ENCODE measurements at regions not wholly inside any gene's neighbourhood (a gene's known extent, or its start where the extent isn't known, plus 50 kb on each side); places are given as distances from the start of the nearest gene placed in this dataset.
"Not testable (repeated sequence)": the region's sequence is repeated elsewhere in the genome, so short reads cannot be mapped to it uniquely, and the experiment has no call there.

DNA sequence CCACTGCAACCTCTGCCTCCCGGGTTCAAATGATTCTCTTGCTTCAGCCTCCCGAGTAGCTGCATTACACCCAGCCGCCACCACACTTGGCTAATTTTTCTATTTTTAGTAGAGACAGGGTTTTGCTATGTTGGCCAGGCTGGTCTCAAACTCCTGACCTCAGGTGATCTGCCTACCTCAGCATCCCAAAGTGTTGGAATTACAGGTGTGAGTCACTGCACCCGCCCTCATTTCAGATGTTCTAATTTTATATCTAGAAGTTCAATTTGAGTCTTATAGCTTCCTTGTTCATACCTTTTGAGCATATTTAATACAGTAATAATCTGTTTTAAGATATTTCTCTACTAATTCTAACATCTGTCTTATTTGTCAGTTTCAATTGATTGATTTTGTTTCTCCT lies 159.1 kb downstream of the CYB561 start:
- not testable (repeated sequence) for DNase-seq

DNA sequence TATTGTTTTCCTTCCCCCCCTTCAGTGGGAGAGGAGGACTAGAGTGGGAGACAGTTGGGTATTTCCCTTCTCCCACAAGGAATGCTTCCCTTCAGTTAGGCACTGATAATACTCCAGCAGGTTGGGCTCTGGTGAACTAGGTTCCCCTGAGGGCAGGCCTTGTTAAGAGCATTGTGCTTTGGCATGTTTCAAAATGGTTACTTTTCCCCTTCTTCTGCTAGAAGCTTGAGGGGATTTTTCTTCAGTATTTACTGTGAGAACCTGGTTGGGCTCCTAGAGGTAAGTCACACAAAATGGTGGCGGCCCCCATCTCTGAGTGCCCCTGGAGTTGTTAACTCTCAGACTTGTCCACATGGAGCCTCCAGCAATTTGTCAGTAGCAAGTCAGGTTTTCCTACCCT lies 156.2 kb downstream of the CYB561 start:
- DNase-seq = no peak

DNA sequence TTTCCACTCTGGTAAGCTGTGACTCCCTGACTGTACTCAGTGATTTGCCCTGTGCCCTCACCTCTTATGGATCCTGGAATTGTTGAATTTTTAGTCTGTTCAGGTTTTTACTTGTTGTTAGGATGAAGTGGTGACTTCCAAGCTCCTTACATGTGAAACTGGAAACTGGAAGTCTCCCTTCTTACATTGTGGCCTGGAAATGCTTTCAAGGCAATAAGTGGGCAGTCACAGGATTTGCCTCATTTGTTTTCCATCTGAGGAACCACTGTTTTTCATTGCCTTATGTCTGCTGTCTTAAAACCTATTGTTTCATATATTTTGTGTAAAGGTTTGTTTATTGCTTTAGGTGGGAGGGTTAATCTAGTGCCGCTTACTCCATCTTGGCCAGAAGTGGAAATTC lies 155.8 kb downstream of the CYB561 start:
- no peak for DNase-seq

DNA sequence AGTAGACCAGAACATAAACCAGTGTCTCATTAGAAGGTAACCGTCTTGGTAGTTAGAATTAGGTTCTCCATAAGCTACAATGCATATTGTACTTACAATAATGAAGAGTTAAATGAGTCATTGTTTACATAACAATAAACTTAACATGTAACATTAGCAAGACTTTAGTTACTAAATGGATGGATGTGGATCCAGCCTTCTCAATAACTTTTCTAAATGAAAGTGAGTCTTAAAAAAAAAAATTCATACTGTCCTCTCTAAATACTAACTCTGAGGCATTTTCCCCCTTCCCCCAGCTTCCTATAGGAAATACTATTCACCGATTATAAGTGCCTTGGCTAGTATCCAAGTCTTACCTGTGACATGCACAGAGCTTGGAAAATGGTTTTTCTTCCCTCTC lies 155.3 kb downstream of the CYB561 start:
- no peak for DNase-seq

DNA sequence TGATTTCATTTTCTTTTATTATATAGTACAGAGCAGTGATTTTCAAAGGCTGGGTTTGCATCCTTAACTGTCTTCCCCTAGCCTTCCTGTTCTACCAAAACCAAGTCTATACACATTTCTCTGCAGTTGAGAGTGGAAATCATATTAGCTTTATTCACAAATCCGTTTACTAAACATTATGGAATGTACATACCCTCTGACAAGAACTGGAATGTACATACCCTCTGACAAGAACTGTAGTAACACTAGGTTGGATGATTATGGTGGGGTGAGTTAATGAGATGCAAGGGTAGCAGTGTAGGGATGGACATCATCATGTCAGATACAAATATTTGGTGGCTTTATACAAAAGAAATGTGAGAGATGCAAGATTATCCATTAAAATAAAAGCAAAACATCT lies 154.8 kb downstream of the CYB561 start:
- no peak for DNase-seq

DNA sequence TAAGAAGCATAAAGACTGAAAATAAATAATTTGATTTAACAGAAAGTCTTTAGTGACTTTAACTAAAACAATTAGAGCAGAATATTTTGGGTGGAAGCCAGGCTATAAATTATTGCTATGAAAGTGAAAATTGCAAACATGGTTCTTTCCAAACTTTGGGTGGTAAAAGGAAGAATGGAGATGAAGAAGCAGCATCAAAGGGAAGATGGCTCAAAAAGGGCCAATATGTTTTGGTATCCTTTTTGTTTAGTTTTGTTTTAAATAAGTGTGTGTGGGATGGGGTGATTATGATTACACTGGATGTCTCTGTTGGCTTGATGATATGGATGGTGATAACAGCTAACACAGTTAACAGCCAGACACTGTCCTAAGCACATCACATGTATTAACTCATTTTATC lies 153.7 kb downstream of the CYB561 start:
- DNase-seq = no peak

DNA sequence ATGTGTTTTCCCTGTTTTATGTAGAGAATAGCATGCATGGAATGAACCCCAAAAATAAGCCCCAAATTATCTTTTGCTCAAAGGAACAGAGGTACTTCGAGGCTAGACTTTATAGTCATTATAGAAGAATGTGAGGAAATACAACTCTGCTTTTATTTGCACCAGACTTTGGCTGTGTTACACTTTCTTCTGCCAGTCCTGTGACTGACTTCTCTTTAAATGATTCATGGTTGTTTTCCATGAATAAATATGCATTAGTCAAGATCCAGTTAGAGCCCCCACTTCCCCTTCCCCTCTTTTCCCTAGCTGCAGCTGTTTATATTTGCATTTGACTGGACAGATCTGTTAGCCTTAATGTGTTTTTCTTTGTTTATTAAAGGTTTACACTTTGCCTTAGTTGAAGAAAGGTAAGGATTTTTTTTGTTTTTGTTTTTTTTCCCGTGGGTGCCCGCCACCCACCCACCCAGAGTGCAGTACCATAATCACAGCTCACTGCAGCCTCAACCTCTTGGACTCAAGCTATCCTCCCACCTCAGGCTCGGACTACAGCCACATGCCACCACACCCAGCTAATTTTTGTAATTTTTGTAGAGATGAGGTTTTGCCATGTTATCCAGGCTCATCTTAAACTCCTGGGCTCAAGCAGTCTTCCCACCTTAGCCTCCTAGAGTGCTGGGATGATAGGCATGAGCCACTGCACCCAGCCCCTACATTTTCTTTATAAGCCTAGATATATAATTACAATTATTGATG lies 152.6 kb downstream of the CYB561 start:
- DNase-seq = no peak

DNA sequence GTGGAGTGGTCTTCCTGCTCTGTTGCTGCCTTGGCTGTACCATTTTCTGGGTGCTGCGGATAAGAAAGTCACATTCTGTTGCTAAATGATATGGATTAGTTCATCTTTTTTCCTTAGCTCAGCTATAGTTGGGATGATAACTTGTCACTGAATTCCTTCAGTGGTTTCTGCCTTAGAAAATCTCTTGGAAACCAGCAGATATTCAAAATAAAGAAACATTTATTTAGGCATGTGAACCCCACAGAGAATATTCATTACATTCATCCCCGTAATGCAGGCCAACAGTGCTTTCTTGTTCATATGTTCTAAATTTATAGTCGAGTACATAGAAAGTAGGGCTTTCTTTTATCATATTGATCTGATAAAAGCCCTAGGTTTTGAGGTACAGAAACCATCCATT lies 151.3 kb downstream of the CYB561 start:
- DNase-seq = no peak

DNA sequence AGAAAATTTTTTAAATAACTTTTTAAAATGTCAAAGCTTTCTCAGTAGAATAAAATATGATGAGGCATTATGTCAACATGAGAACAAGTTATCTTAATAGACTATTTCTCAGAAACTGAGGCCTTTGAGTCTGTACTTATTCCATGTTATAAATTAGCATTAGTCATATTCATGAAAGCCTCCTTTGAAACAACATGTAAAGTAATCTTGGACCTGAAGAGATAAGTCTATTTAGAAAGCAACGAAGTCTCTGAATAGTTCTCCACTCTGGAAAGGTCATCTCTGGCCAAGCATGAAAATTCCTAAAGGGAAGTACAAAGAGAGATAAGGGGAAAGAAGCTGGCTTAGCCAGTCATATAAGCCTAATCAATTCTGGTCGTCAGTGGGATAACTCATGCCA lies 150.8 kb downstream of the CYB561 start:
- no peak for DNase-seq

DNA sequence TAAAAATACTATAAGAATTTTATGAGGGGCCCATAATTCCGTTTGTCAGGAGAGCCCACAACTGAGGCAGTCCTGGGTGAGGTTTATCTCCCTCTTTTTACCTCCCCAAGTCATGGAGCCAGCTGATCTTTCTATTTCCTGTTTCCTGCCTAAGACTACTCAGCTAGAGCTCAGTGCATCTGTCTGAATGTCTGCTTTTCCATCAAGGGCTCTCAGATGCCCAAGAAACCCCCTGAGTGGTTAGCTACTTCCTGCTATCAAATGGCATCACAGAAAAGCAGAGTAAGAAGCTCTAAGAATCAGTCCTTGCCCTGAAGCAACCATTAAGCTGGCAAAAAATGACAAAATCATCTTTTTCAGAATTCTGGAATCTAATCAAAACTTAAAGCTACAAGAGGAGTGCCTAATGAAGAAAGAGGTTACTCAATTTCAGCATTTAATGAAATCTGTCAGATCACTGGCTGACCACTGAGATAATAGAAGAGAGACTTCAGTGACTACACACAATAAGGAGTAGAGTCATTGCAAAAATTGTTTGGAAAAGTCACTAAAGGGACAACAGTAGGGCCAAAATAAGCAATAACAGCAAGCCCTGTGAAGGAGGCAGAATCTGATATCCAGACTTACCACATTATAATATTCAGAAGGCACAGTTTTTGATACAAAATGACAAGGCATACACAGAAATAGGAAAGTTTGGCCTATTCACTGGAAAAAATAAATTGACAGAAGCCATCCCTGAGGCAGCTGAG lies 150.1 kb downstream of the CYB561 start:
- no peak for DNase-seq

DNA sequence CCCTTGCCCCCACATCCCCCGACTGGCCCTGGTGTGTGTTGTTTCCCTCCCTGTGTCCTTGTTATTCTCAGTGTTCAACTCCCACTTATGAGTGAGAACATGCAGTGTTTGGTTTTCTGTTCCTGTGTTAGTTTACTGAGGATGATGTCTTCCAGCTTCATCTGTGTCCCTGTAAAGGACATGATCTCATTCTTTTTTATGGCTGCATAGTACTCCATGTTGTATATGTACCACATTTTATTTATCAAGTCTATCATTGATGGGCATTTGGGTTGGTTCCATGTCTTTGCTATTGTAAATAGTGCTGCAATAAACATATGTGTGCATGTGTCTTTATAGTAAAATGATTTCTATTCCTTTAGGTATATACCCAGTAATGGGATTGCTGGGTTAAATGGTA lies 147.2 kb downstream of the CYB561 start:
- DNase-seq = not testable (repeated sequence)

DNA sequence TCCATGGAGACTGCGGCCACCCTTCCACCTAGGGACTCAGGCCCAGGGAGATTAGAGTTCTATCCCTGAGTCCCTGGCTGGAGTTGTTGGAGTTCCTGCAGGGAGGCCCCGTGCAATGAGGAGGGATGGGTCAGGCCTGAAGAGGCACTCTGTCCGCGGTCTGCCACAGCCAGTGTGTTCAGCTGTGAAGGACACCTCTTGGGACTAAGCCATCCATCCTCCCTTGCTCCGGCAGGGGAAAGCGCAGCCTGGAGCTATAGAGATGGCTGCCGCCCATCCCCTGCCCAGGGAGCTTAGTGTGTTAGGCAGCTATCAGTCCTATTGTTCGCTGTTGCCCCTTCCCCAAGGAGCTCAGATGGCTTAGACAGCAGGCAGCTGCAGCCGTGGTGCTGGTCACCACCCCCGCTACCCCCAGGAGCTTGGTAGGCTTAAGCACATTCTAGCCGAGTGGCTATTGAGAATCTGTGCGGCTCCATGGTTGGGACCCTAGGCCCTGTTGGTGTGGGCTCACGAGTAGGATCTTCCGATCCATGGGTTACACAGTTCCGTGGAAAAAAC lies 141.3 kb downstream of the CYB561 start:
- DNase-seq = no peak

DNA sequence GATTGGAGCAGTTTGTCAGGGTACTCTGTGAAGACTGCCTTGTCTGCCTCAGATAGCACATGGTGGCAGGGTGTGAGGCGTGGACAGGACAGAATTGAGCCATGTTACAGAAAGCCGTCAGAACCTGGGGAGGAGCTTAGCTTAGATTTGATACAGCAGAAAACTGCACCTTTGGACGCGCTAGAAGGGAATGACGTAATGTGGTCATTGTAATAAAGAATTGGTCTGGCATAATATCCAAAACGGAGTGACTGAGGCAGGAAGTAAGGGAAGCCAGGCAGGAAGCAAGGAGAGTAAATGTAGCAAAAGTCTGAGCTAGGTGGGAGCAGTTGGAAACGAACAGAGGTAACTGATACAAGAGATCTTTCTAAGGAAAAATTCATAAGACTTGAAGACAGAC lies 140.2 kb downstream of the CYB561 start:
- no peak for DNase-seq

DNA sequence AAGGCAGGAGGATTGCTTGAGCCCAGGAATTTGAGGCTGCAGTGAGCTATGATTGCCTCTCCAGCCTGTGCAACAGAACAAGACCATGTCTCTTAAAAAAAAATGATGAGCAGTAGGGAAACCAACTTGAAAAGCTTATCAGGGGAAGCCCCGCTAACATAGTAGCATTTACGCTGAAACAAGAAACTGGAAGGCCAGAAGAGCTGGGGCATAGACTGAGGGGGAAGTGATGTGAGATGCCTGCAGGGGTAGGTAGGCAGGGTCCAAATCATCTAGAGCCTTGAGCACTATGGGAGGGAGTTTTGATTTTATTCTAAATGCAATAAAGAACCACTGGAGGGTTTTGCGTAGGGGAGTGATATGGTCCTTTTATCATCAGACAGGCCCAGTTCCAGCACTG lies 139.3 kb downstream of the CYB561 start:
- DNase-seq = no peak

DNA sequence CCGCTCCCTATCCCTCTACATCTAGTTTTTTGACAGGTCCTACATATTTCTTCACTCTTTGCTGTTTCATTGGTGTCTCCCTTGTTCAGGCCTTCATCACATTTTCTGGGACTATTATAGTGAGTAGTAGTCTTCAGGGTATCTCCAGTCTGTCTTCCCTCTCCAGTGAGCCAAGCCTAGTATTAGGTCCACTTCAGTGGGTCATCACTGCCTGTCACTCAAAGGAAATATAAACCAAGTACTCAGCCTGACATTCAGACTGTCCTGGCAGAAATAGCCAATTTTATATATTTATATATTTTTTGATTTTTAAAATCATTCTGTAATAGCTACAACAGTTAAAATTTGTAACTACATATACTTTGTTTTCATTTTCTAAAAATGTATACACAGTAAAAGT lies 137.8 kb downstream of the CYB561 start:
- no peak for DNase-seq

DNA sequence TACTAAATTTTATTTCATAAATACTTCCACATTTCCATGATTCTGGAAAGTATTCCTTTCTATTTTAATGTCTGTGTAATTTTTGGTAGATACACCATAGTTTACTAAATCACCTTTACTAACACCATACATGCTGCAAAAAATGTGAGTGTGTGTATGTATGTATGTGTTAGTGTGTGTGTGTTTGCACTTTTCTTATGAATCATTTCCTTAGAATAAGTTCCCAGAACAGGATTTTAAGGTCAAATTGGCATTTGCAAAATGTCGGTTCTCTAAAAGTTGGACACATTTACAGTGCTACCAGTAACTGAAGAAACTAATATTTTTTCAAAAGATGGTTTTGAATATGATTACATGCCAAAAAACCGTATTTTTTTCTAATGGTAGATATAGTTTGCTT lies 137.1 kb downstream of the CYB561 start:
- no peak for DNase-seq

DNA sequence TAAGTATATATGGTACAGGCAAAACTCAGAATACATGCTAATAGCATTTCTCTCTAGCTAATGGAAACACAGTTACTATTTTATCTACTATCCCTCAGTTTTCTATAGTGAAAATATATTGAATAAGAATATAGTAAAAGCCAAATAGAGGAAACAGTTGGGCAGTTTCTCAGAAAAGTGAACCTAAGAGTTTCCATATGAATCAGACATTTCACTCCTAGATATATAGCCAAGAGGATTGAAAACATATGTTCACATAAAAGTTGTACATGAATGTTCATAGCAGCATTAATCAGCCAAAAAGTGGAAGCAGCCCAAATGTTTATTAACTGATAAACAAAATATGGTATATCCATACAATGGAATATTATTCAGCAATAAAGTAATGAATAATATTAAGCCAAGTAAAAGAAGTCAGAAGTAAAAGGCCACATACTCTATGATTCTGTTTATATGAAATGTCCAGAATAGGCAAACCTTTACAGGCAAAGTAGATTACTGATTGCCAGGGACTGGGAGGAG lies 134.6 kb downstream of the CYB561 start:
- no peak for DNase-seq

DNA sequence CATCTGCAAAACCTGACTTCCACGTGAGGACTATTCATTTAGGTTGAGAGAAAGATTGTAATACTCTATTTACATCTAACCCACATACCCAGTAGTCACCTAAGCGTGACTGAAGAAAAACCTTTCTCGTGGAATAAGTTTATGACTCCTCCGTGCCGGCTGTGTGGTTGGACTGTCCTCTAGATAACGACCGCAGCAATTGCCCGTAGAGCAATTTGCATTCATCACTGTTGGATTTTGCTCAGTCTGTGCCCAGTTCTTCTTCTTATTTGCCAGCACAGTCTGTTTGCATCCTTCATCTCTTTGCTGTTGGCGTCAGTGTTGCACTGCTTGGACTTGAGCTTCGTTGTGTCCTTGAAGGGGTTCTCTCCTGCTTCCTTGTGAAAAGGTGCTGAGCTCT lies 131.3 kb downstream of the CYB561 start:
- DNase-seq = no peak

DNA sequence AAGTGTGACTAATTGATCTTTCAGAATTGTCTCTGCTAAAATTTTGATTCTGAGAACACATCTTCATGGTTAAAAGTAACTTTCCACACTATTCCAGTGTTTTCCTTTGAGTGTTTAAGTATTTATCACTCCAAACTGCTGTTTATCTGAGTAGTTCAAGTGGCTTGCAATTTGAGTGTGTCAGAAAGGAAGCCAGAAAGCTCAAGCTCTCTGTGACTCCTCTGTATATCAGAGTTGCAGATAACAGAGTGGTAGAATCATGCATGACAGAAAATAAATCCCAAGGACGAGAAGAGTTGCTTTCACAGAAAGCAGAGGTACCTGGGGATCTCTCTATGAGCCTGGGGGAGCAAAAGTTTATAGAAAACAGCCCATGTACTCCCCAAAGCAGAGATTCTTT lies 130.0 kb downstream of the CYB561 start:
- no peak for DNase-seq

DNA sequence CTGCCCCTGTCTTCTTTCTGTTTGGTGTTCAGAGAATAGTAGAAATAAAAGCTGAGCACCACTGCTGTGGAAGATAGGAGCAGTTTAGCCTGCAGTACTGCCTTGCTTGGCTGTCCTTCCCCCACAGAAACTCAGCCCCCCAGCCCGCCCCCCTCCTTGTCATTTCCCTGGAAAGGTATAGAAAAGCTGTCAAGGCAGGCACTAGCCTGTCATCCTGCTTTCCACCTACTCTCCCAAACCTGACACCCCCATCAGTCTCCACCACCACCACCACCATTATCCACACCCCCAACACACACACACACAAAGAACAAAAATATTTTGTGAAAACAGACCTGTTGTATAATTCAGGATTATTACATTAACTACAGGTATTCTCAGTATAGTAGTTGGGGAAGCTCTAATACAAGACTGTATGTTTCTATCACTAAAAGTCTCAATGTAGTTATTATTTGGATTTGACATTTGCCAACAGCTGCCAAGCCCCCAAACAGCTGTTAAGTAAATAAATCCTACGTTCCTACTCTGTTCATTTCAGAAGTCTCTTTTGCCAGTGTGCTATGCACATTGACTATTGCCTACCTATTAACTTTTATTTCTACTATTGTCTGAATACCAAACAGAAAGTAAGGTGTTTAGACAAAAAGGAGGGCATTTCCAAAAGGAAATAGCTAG lies 128.8 kb downstream of the CYB561 start:
- DNase-seq = peak in 1 of 58 donors; percentile 6

DNA sequence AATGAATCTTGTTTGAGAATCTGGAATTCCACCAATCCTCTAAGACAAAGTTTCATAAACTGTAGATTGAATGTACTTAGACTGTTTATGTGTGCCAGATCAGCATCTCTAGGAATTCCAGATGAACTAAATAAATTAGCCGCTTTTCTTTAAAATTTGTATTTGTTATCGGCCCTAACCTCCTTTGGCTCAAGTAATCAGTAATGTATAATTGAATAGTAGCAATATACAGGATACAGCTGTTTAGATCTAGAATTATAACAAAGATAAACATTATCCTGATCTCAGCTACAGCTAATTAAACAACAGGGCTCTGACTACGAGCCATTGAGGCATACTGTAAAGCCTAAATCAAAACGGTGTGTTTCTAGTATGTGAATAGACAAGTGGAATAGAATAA lies 120.3 kb downstream of the CYB561 start:
- DNase-seq = no peak

DNA sequence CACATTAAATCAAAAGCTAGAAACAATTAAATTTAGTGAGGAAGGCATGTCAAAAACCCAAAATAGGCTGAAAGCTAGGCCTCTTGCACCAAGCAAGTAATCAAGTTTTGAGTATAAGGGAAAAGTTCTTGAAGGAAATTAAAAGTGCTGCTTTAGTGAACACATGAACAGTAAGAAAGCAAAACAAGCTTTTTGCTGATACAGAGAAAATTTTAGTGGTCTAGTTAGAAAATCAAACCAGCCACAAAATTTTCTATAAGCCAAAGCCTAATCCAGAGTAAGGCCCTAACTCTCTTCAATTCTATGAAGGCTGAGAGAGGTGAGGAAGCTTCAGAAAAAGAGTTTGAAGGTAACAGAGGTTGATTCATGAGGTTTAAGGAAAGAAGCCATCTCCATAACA lies 116.2 kb downstream of the CYB561 start:
- DNase-seq = no peak

Measured in anterior cingulate cortex (tissue), 58 donors.